NCI-H2196 (cell line): ENCODE measurements at regions not wholly inside any gene's neighbourhood (a gene's known extent, or its start where the extent isn't known, plus 50 kb on each side); places are given as distances from the start of the nearest gene placed in this dataset.

Experiments used
- DNase-seq: peaks from one replicate; lab custom pipeline; 2025; ENCODE audit not compliant: unreplicated experiment; lab: John Stamatoyannopoulos, UW

DNA sequence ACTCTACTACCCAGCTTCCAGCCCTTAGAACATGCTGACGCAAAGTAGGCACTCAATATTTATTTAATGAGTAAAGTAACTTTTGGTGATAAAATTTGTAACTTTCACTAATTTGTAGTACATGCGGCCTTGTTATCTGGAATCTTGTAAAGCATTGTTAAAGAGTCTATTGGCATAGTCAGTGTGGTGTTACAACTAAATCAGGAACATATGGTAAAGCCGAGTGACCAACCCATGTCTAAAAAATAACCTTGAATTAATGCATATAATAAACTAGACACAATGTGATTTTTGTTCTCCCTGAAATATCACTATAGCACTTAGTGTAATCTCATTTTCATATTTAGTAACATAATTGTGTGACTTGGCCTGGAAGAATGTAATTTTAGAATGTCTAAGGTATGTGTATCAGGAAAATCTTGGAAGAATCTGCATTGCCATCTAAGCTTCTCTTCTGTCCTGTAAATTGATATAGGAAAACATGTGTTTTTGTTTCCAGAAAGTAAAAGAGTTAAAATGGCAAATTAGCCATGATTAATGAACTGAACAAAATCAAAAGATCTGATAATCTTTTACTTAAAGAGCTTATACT lies 256.7 kb upstream of the GNAI1 start:
- no peak for DNase-seq

GRCh38 chr7:79876848-79877252 lies 257.8 kb upstream of the GNAI1 start:
- DNase-seq, result no peak

- no peak for DNase-seq
Observed at GRCh38 chr7:79874797-79875196, 259.8 kb upstream of the GNAI1 start.

DNA sequence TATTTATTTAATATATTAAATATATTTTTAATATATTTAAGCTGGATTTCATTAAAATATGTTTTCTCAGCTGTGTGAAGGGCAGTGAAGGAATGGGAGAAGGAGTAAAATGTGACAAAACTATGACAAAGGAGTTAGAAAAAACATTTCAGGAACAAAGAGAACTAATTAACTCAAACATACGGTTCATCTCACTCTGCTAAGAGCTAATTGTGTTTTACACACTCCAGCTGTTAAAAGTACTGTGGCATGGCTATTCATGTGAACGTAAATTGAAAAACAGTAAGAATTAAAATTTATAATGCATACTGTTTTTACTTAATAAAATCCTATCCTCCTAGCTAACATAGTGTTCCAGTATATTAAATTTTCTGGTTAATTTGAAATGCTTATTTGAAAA lies 262.5 kb upstream of the GNAI1 start:
- DNase-seq, result no peak

DNA sequence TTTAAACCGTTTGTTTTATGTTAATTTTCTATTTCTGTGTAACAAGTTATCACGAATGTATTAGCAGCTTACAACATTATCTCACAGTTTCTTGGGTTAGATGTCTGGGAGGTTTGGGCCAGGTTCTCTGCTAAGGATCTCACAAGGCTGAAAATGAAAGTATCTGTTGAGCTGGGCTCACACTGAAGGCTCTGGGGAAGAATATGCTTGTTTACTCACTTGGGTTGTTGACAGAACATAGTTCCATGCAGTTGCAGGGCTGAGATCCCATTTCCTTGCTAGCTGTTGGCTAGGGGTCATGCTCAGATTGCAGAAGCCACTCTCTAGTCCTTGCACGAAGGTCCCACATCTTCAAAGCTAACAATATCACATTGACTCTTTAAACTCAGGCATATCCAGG lies 266.6 kb upstream of the GNAI1 start:
- no peak for DNase-seq

DNA sequence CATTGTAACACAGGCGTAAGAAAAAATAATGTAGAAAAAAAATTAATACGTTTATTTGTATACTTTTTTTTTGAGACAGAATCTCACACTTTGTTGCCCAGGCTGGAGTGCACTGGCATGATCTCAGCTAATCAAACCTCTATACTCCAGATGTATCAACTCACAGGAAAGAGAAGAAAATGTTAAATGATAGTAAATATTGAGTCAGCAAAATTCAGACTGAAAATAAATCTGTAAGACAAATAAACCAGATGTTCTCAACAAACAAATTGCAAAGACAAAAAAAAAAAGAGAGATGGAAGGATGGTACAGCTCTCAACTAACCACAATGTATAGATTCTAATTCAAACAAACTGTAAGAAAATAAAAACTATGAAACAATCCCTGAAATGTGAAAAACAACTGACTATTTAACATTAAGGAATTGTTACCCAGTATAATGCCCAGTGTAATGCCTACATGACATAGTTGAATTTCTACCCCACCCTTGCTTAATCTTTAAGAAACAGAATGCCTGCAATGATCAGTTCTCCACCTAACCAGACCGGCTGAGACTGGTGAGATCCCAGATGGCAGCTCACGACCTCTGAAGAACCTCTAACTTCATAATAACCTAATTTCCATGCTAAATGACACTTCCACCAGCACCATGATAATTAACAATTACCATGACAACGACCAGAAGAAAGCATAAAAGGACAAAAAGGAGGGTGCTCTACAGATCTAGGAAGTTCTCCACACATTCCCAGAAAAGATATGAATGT lies 272.0 kb upstream of the GNAI1 start:
- no peak for DNase-seq

GRCh38 chr7:79855172-79855571 lies 279.5 kb upstream of the GNAI1 start:
- DNase-seq, result no peak

GRCh38 chr7:79854621-79855020 lies 280.0 kb upstream of the GNAI1 start:
- DNase-seq, result no peak

GRCh38 chr7:79837915-79838314 lies 296.7 kb upstream of the GNAI1 start:
- DNase-seq, result no peak

- DNase-seq, result no peak
Observed at GRCh38 chr7:79833616-79834015, 301.0 kb upstream of the GNAI1 start.

DNA sequence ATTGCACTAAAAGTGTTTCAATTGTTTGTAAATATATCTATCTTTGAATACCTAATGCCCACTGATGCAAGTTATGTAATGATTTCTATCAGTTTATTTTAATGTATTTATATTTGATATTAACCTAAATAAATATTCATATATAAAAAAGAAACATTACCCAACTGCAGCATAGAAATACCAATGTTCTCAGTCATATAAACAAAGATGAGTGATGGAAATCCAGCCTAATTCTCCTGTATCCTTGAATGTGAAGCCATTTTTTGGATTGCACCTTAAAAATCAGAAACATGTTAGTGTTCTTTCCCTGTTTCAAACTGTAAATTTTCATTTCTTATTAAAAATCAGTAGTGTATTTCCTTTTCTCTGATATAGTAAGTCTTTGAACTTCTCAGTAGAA lies 305.8 kb upstream of the GNAI1 start:
- no peak for DNase-seq

DNA sequence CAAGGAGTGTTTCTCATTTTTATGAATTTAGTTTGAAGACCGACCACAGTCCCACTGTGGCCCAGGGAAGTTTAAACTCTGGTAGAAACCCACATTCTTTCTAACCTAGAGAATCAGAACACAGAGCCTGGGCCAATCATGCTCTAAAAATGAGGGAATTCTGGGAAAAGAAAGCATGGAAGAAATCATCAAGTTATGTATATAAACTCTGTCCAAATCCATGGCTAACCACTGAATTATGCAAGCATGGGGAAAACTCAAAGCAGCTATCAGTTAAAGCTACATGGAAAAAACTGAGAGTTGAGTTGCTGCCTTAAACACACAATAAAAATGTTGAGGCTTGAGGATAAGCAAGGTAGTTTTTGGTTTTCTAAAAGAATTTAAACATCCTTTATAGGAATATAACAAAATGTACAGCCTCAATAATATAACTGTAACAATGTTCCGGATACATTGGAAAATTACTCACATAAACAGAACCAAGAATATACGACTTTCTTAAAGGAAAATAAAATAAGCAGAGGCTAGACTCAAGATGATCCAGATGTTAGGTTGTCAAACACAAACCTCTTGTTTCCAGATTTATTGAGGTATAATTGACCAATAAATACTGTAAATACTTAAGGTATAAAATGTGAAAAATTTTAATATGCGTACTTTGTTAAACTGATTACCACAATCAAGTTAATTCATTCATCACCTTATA lies 311.2 kb upstream of the GNAI1 start:
- DNase-seq, result no peak

GRCh38 chr7:79822620-79823240 lies 311.9 kb upstream of the GNAI1 start:
- no peak for DNase-seq

- DNase-seq, result peak; percentile 30
Observed at GRCh38 chr7:79820387-79820786, 314.2 kb upstream of the GNAI1 start.

GRCh38 chr7:79810916-79811315 lies 323.7 kb upstream of the GNAI1 start:
- DNase-seq, result no peak

GRCh38 chr7:79806161-79806734 lies 328.4 kb upstream of the GNAI1 start:
- no peak for DNase-seq

- no peak for DNase-seq
Observed at GRCh38 chr7:79790656-79791262, 337.3 kb upstream of the MAGI2 start.

DNA sequence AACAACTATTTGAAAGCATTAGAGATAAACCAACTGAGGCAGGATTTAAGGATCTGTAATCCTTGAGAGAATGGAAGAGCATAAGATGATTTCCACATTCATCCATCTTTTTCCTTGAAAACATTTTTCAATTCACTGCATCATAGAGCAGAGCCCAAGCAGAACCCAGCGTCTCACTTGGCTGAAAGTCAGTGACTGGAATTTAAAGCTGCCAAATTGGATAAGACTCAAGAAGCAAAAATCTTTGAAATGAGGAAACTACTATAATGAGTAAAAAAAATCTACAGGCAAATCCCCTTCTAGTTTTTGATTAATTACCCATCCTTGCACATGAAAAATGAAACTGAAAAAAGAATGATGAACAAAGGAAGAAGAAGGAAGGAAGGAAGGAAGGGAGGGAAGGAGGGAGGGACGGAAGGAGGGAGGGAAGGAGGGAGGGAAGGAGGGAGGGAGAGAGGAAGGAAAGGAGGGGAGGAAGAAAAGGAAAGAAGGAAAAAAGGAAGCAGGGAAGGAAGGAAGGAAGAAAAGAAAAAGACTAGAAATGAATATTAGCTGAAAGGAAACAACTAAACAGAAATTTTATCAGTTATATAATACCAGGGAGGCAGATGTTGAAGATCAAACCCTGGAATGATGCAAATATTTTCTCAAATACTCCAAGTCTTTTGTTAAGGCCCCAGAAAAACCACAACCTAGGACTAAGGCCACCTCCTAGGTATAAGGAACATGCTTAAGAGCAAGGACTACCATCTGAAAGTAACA lies 336.3 kb upstream of the MAGI2 start:
- no peak for DNase-seq

DNA sequence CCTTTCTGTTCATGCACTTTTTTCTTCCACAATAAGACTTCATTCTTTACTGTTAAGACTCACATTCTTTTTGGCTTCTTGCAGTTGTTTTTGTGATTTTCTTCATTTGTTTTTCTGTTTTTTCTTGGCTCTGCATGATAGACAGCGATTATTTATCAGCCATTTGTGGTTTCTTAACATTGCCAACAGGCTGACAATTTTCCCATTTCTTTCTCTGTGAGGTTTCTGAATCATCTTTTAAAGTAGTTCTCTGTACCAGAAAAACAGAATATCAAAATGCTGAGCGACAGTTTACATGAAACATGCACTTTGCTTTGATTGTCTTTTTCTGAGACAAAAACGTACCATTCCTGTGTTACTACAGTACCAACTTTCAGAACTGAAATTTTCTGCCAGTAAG lies 334.2 kb upstream of the MAGI2 start:
- no peak for DNase-seq

DNA sequence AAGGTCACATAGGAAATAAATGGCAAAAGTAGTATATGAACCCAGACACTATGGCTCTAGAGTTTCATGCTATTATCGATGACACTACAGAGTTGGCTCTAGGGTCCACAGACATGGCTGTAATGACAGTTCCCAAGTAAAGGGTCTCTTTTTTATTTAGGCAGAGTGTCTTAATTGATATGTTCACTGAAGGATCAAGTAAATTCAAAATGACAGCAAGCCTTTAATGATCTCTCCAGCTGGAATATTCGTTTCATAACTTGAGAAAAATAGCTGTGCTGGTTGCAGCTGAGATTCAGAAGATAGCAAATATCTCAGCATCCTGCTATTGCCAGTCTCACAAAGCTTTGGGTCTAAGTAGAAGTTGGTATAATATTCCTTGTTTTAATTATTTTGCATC lies 333.6 kb upstream of the MAGI2 start:
- no peak for DNase-seq
